Gastrocnemius medialis (tissue), 4 donors: ENCODE measurements at regions not wholly inside any gene's neighbourhood (a gene's known extent, or its start where the extent isn't known, plus 50 kb on each side); places are given as distances from the start of the nearest gene placed in this dataset.

Source experiments
- ATAC-seq, 2 donors: fragments of 150-250 bp; one replicate each; pipeline ENCODE4 v1.9.1; 2016
- DNase-seq, 2 donors: peaks; one replicate each; pipeline ENCODE4 v3.0.0-alpha.2; 2019
- H3K27ac ChIP-seq, 4 donors: fragments of 200-600 bp; sonication (generic); 1 replicate in 1 of 4; 2 replicates in 3 of 4; pipeline ENCODE4 v1.5.1; 2016 to 2018; ENCODE audit warnings: mild to moderate bottlenecking in 2 of 4, moderate library complexity in 1 of 4
- H3K27me3 ChIP-seq, 3 donors: fragments of 200-600 bp; sonication (generic) in 2 of 3; 1 replicate in 1 of 3; 2 replicates in 2 of 3; pipeline versions ENCODE4 v1.5.1 to v1.6.0; 2016 to 2019; ENCODE audit warnings: mild to moderate bottlenecking in 1 of 3, moderate library complexity in 1 of 3
- H3K36me3 ChIP-seq, 2 donors: fragments of 200-600 bp; sonication (generic) in 1 of 2; one replicate each; pipeline ENCODE4 v1.5.1; 2017 to 2018
- H3K4me1 ChIP-seq, 2 donors: fragments of 200-600 bp; sonication (generic) in 1 of 2; one replicate each; pipeline ENCODE4 v1.5.1; 2016 to 2017; ENCODE audit warnings: mild to moderate bottlenecking in 2 of 2
- H3K4me3 ChIP-seq, 4 donors: fragments of 200-600 bp; sonication (generic) in 3 of 4; 1 replicate in 1 of 4; 2 replicates in 3 of 4; pipeline ENCODE4 v1.5.1; 2016 to 2019; ENCODE audit warnings: mild to moderate bottlenecking in 2 of 4
- H3K9me3 ChIP-seq, 3 donors: fragments of 200-600 bp; sonication (generic) in 2 of 3; 1 replicate in 1 of 3; 2 replicates in 2 of 3; pipeline ENCODE4 v1.5.1; 2016 to 2019
- POLR2A ChIP-seq, 2 donors: fragments of 450-650 bp; IDR thresholded peaks; one replicate each; pipeline ENCODE4 v1.6.1; 2017; ENCODE audit warnings: antibody characterized with exemption in 2 of 2, mild to moderate bottlenecking in 2 of 2, moderate library complexity in 2 of 2
- in situ Hi-C, 4 donors: fragments of 200-750 bp; cut with MboI; loops; one replicate each; pipeline versions ENCODE4 v1.15.0 to v1.8.0; 2017; ENCODE audit warnings: low sequenced_read_pairs in 4 of 4
- intact Hi-C: fragments of 100-400 bp; cut with DNase I; formaldehyde crosslinking; loops from one replicate; pipeline ENCODE4 v1.15.1; 2023; ENCODE audit warnings: low total_unique reads
- TF ChIP-seq, protein P1 (sequence below), 5 experiments: fragments of 450-650 bp in 3 of 5; fragments of 200-600 bp in 2 of 5; sonication (generic) in 2 of 5; IDR thresholded peaks in 4 of 5; conservative IDR thresholded peaks in 1 of 5; 1 replicate in 4 of 5; 2 replicates in 1 of 5; pipeline ENCODE4 v1.5.1; 2016 to 2019; ENCODE audit warnings: antibody characterized with exemption in 5 of 5, mild to moderate bottlenecking in 3 of 5, moderate library complexity in 3 of 5

DNA sequence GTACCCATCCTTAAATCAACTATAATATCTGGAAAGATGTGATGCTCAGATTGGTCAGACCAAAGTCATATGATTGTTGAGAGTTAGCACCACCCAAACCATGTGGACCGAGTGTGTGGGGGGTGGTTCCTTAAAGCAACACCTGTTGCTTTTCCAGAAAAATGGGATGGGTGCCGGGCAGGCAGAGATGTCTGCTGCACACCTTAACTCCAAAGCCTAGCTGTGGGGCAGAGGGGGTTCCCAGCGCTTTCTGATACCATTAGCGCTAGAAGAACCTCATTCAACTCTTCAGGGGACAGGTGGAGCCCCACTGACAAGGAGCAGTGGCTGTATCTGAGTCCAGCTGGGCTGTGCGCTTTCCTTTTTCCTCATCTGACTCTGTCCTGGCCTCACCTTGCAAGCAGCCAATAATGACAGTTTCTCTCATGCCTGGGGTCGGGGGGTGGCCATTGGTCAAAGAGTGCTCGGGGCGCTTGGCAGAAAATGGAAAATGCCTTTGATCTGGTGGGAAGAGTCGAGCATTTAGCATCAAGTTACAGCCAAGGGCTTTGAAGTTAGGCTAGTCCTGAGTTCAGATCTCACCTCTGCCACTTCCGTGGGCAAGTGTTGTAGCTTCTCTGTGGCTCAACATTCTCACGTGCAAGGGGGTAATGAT lies 82.6 kb downstream of the IRX3 start:
- Histone ChIP-seq H3K36me3 (no peaks in the 10 kb centered on the region), H3K27ac (no peak overlapping the region), H3K4me1 (no peaks in the 10 kb centered on the region), H3K4me3 (no peak overlapping the region), H3K9me3 (no peaks in the 10 kb centered on the region), H3K27me3 (no peaks in the 10 kb centered on the region)
- intact Hi-C loops, result no loop called here
- no peak for ATAC-seq
- in situ Hi-C loops, result no loop called here
- DNase-seq, result no peak
- TF ChIP-seq, protein P1, sequence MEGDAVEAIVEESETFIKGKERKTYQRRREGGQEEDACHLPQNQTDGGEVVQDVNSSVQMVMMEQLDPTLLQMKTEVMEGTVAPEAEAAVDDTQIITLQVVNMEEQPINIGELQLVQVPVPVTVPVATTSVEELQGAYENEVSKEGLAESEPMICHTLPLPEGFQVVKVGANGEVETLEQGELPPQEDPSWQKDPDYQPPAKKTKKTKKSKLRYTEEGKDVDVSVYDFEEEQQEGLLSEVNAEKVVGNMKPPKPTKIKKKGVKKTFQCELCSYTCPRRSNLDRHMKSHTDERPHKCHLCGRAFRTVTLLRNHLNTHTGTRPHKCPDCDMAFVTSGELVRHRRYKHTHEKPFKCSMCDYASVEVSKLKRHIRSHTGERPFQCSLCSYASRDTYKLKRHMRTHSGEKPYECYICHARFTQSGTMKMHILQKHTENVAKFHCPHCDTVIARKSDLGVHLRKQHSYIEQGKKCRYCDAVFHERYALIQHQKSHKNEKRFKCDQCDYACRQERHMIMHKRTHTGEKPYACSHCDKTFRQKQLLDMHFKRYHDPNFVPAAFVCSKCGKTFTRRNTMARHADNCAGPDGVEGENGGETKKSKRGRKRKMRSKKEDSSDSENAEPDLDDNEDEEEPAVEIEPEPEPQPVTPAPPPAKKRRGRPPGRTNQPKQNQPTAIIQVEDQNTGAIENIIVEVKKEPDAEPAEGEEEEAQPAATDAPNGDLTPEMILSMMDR (IDR thresholded peaks at IDR 0.05 in 4 of 5, conservative IDR thresholded peaks at IDR 0.05 in 1 of 5), result no peak
- TF ChIP-seq POLR2A (IDR thresholded peaks at IDR 0.05), result no peak

- Histone ChIP-seq H3K9me3 (no peaks in the 10 kb centered on the region), H3K36me3 (no peaks in the 10 kb centered on the region), H3K27me3 (no peaks in the 10 kb centered on the region), H3K4me3 (no peak overlapping the region), H3K27ac (no peak overlapping the region), H3K4me1 (no peaks in the 10 kb centered on the region)
- intact Hi-C loops (no loop called here), in situ Hi-C loops (no loop called here)
- DNase-seq (no peak), ATAC-seq (no peak)
- TF ChIP-seq, protein P1 (IDR thresholded peaks at IDR 0.05 in 4 of 5, conservative IDR thresholded peaks at IDR 0.05 in 1 of 5), result no peak
- TF ChIP-seq POLR2A (IDR thresholded peaks at IDR 0.05), result no peak
Measured at GRCh38 chr16:54203384-54203783, 83.2 kb downstream of the IRX3 start.
